Suprapubic skin (tissue), 4 donors: ENCODE measurements at regions not wholly inside any gene's neighbourhood (a gene's known extent, or its start where the extent isn't known, plus 50 kb on each side); places are given as distances from the start of the nearest gene placed in this dataset.

ENCODE experiments used
- DNase-seq, 2 donors: peaks; one replicate each; pipeline ENCODE4 v3.0.0-alpha.2; 2019; ENCODE audit warnings: low spot score in 2 of 2
- H3K27ac ChIP-seq: fragments of 200-600 bp; sonication (generic); one replicate; pipeline ENCODE4 v1.5.1; 2019
- H3K27me3 ChIP-seq: fragments of 200-600 bp; sonication (generic); one replicate; pipeline ENCODE4 v1.5.1; 2019
- H3K36me3 ChIP-seq: fragments of 200-600 bp; sonication (generic); one replicate; pipeline ENCODE4 v1.5.1; 2019
- H3K4me1 ChIP-seq: fragments of 200-600 bp; sonication (generic); one replicate; pipeline ENCODE4 v1.5.1; 2019
- H3K4me3 ChIP-seq: fragments of 200-600 bp; sonication (generic); one replicate; pipeline ENCODE4 v1.5.1; 2019; ENCODE audit warnings: mild to moderate bottlenecking
- H3K9me3 ChIP-seq: fragments of 200-600 bp; sonication (generic); one replicate; pipeline ENCODE4 v1.5.1; 2019
- EP300 ChIP-seq: sonication (generic); formaldehyde crosslinking; IDR thresholded peaks from one replicate; pipeline ENCODE4 v1.6.1; 2017; ENCODE audit warnings: antibody characterized with exemption
- POLR2A ChIP-seq, 2 donors: fragments of 450-650 bp; IDR thresholded peaks; one replicate each; pipeline ENCODE4 v1.6.1; 2017; ENCODE audit warnings: antibody characterized with exemption in 2 of 2, mild to moderate bottlenecking in 2 of 2, moderate library complexity in 2 of 2
- POLR2AphosphoS5 ChIP-seq, 3 donors: sonication (generic); formaldehyde crosslinking; IDR thresholded peaks; one replicate each; pipeline ENCODE4 v1.6.1; 2017; ENCODE audit warnings: antibody characterized with exemption in 3 of 3
- whole genome bisulfite sequencing: methylation state at CpG from one replicate; pipeline ENCODE4 v1.1.5; 2018; 5-methylcytosine and 5-hydroxymethylcytosine counted together
- TF ChIP-seq, protein P1 (sequence below), 2 donors: fragments of 200-600 bp in 1 of 2; fragments of 450-650 bp in 1 of 2; sonication (generic) in 1 of 2; IDR thresholded peaks; one replicate each; pipeline ENCODE4 v1.5.1; 2016 to 2019; ENCODE audit warnings: antibody characterized with exemption in 2 of 2, mild to moderate bottlenecking in 1 of 2, moderate library complexity in 1 of 2

- TF ChIP-seq POLR2A (IDR thresholded peaks at IDR 0.05) (no peak), POLR2AphosphoS5 (IDR thresholded peaks at IDR 0.05) (no peak), EP300 (no peak)
- TF ChIP-seq, protein P1, sequence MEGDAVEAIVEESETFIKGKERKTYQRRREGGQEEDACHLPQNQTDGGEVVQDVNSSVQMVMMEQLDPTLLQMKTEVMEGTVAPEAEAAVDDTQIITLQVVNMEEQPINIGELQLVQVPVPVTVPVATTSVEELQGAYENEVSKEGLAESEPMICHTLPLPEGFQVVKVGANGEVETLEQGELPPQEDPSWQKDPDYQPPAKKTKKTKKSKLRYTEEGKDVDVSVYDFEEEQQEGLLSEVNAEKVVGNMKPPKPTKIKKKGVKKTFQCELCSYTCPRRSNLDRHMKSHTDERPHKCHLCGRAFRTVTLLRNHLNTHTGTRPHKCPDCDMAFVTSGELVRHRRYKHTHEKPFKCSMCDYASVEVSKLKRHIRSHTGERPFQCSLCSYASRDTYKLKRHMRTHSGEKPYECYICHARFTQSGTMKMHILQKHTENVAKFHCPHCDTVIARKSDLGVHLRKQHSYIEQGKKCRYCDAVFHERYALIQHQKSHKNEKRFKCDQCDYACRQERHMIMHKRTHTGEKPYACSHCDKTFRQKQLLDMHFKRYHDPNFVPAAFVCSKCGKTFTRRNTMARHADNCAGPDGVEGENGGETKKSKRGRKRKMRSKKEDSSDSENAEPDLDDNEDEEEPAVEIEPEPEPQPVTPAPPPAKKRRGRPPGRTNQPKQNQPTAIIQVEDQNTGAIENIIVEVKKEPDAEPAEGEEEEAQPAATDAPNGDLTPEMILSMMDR (IDR thresholded peaks at IDR 0.05), result no peak
- Histone ChIP-seq H3K36me3 (no peaks in the 10 kb centered on the region), H3K27me3 (no peaks in the 10 kb centered on the region), H3K4me3 (no peak overlapping the region), H3K9me3 (no peaks in the 10 kb centered on the region), H3K4me1 (no peaks in the 10 kb centered on the region), H3K27ac (no peak overlapping the region)
- WGBS, result 57% methylated on average over 10 of the region's 10 CpGs
- no peak for DNase-seq
Measured at GRCh38 chr12:115072712-115073111, 388.7 kb upstream of the TBX3 start.

DNA sequence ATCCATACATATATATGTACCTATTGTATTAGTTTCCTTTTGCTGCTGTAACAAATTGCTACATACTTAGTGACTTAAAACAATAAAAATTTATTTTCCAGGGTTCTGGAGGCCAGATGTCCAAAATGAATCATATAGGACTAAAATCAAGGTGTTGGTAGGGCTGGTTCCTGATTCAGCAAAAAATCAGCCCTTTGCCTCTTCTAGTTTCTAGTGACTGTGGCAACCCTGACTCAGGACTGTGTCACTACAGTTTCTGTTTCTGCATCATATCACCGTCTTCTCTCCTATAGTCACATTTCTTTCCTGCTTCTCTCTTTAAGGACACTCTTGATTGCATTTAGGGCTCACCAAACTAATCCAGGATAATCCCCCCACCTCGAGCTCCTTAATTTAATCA is 386.3 kb upstream of the TBX3 start:
- Histone ChIP-seq H3K4me1 (no peaks in the 10 kb centered on the region), H3K27ac (no peak overlapping the region), H3K27me3 (peaks cover 6% of the 10 kb centered on the region), H3K9me3 (no peaks in the 10 kb centered on the region), H3K4me3 (no peak overlapping the region), H3K36me3 (no peaks in the 10 kb centered on the region)
- no peak for DNase-seq
- TF ChIP-seq POLR2AphosphoS5 (IDR thresholded peaks at IDR 0.05) (no peak), EP300 (no peak), POLR2A (IDR thresholded peaks at IDR 0.05) (no peak)
- TF ChIP-seq, protein P1 (IDR thresholded peaks at IDR 0.05), result no peak
- 91% methylated on average over 2 of the region's 2 CpGs for WGBS

- 90% methylated on average over 2 of the region's 2 CpGs for WGBS
Measured at GRCh38 chr12:115064296-115064695, 380.3 kb upstream of the TBX3 start.

GRCh38 chr12:115062741-115063140 is 378.8 kb upstream of the TBX3 start:
- Histone ChIP-seq H3K4me3 (no peak overlapping the region), H3K36me3 (no peaks in the 10 kb centered on the region), H3K27ac (no peak overlapping the region), H3K9me3 (no peaks in the 10 kb centered on the region), H3K4me1 (no peaks in the 10 kb centered on the region), H3K27me3 (peaks cover 6% of the 10 kb centered on the region)
- 69% methylated on average over 5 of the region's 5 CpGs for WGBS
- no peak for DNase-seq
- TF ChIP-seq POLR2AphosphoS5 (IDR thresholded peaks at IDR 0.05) (no peak), EP300 (no peak), POLR2A (IDR thresholded peaks at IDR 0.05) (no peak)
- TF ChIP-seq, protein P1 (IDR thresholded peaks at IDR 0.05), result no peak

More at GRCh38 chr12:115064296-115064695, 380.3 kb upstream of the TBX3 start:
- no peaks in the 10 kb centered on the region for H3K9me3 ChIP-seq
- DNase-seq, result no peak
- no peak overlapping the region for H3K4me3 ChIP-seq
- no peaks in the 10 kb centered on the region for H3K36me3 ChIP-seq
- H3K27me3 ChIP-seq, result peaks cover 6% of the 10 kb centered on the region
- TF ChIP-seq EP300, result no peak
- no peak for TF ChIP-seq POLR2AphosphoS5 (IDR thresholded peaks at IDR 0.05)
- TF ChIP-seq POLR2A (IDR thresholded peaks at IDR 0.05), result no peak
- TF ChIP-seq, protein P1 (IDR thresholded peaks at IDR 0.05), result no peak
- H3K4me1 ChIP-seq, result no peaks in the 10 kb centered on the region
- H3K27ac ChIP-seq, result no peak overlapping the region

DNA sequence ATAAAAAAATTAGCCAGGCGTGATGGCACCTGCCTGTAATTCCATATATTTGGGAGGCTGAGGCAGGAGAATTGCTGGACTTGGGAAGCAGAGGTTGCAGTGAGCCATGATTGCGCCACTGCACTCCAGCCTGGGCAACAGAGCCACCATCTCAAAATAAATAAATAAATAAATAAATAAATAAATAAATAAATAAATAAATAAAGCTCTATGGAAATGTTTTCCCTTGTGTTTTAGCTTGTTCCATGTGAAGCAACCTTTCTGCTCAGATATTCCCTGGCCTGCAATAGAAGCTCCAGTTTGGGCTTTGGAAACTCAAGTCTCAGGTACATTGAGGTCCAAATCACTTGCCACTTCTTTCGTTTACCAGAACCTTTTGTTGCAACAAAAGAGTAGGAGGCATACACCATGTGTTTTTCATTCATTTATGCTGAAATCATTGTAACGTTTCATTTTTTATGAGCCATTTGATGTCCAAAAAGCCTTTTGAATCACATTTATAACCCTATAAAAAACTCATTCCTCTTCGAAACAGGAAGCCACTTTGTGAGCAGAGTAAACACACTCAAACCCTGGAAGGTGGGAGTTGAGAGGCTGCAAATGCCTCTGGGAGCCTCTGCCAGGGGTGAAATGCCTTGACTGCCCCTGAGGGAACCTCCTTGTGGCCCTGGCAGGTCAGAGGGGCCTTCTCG is 376.6 kb upstream of the TBX3 start:
- Histone ChIP-seq H3K27ac (no peak overlapping the region), H3K36me3 (no peaks in the 10 kb centered on the region), H3K27me3 (no peaks in the 10 kb centered on the region), H3K4me3 (no peak overlapping the region), H3K9me3 (no peaks in the 10 kb centered on the region), H3K4me1 (no peaks in the 10 kb centered on the region)
- TF ChIP-seq EP300, result no peak
- no peak for TF ChIP-seq POLR2A (IDR thresholded peaks at IDR 0.05)
- TF ChIP-seq, protein P1 (IDR thresholded peaks at IDR 0.05), result no peak
- no peak for TF ChIP-seq POLR2AphosphoS5 (IDR thresholded peaks at IDR 0.05)
- no peak for DNase-seq
- 86% methylated on average over 6 of the region's 6 CpGs for WGBS
